PC-9 (cell line): ENCODE measurements at regions not wholly inside any gene's neighbourhood (a gene's known extent, or its start where the extent isn't known, plus 50 kb on each side); places are given as distances from the start of the nearest gene placed in this dataset.

Experiments used
- EZH2 ChIP-seq: fragments of 200-600 bp; sonication (generic); IDR thresholded peaks from 2 replicates; pipeline ENCODE4 v1.8.0; 2017; ENCODE audit warnings: antibody characterized with exemption, low read depth
- TF ChIP-seq, protein P1 (sequence below): fragments of 200-600 bp; sonication (generic); conservative IDR thresholded peaks from 2 replicates; pipeline ENCODE4 v1.6.1; 2017; ENCODE audit warnings: mixed run types, antibody characterized with exemption, mild to moderate bottlenecking, moderate library complexity

DNA sequence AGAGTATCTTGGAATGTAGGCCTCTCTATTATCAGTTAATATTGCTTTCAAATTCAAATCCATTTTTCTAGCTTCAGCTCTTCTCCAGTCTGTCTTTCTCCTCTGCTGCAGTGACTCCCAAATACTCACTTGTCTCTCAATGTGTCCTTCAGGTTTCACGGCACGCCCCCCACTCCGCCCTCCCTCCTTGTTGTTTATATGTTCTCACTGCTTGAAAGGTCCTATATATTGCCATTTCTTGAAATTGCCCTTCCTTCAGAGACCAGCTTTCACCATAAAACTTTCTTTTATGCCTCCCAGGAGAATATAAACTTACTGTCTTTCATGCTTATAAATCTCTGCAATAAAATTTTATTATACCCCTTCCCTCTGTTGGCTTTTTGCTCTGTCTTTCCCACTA, 668.2 kb downstream of the CCSER2 start:
- TF ChIP-seq, protein P1, sequence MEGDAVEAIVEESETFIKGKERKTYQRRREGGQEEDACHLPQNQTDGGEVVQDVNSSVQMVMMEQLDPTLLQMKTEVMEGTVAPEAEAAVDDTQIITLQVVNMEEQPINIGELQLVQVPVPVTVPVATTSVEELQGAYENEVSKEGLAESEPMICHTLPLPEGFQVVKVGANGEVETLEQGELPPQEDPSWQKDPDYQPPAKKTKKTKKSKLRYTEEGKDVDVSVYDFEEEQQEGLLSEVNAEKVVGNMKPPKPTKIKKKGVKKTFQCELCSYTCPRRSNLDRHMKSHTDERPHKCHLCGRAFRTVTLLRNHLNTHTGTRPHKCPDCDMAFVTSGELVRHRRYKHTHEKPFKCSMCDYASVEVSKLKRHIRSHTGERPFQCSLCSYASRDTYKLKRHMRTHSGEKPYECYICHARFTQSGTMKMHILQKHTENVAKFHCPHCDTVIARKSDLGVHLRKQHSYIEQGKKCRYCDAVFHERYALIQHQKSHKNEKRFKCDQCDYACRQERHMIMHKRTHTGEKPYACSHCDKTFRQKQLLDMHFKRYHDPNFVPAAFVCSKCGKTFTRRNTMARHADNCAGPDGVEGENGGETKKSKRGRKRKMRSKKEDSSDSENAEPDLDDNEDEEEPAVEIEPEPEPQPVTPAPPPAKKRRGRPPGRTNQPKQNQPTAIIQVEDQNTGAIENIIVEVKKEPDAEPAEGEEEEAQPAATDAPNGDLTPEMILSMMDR = no peak
- TF ChIP-seq EZH2 = no peak
